ENCODE measurements at regions not wholly inside any gene's neighbourhood (a gene's known extent, or its start where the extent isn't known, plus 50 kb on each side); places are given as distances from the start of the nearest gene placed in this dataset.

- peak in 3 of 4 donors; percentile 39 to 60 (median 54) for DNase-seq (ENCODE audit: low read depth in 4 of 4, low spot score in 3 of 4)
Observed at GRCh38 chr15:70508561-70509281, 254.6 kb downstream of the UACA start.

DNA sequence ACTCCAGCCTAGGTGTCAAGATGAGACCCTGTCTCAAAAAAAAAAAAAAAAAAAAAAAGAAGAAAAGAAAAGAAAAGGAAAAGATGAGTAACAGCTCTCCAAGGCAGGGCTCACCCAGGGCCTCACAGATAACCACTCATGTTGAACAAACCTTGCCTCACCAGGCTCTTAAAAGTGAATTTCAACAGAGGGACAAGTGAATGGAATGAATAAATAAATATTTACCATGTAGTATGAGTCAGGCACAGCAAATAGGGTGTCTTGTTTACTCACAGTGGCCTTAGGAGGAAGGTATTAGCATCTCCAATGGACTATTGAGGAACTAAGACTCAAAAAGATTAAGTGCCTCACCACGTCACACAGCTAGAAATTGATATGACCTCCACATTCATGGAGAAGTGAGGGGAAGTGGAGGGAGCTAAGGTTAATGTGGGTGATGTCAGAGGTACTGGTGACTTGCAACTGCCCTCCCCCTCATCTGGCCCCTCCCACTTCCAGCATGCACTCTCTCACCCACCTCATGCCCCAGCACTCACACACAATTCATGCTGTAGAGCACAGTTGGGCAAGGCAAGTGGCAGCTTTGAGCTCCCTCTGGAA lies 255.5 kb downstream of the UACA start:
- DNase-seq (ENCODE audit: low read depth in 4 of 4, low spot score in 3 of 4): no peak

DNA sequence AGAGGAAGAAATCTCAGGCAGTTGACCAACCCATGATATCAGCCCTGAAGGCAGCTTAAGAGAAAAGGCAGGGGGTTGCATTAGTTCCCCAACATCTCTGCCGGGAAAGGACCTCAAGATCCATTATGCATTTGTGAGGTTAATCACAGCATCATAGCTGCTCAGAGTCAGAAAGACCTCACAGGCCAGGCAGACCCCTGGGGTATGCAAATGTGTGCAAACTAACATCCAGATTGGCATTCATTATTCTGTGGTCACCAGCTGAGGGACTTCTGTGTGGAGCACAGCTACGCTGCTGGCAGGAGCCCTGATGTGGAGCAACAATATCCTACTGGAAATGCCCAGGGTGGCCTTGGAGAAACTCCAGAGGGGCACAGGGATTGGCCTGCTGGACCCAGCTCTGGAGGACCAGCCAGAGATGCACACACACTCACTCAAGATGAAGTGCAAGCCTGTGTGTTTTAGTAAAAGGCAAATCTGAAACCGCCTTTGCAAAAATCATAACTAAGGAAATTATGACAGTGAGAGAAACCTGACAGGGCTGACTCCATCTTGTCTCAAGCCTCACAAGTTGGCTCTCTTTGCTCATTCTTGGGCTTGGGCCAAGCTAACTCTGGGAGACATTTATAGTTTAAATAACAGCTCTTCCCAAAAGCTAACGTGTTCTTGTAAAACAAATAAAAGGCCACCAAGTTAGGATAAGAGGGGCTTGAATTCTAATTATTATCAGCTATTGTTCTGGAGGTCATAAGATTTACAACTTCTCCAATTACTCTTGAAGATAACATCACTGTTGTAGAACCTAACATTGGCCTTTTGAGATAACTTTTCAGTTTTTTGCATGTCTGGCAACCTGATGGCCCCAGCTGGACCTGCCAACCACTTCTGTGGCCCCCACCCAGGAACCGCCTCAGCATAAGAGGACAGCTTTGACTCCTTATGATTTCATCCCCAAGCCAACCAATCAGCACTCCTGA lies 257.1 kb downstream of the UACA start:
- no peak for DNase-seq (ENCODE audit: low read depth in 4 of 4, low spot score in 3 of 4)

DNA sequence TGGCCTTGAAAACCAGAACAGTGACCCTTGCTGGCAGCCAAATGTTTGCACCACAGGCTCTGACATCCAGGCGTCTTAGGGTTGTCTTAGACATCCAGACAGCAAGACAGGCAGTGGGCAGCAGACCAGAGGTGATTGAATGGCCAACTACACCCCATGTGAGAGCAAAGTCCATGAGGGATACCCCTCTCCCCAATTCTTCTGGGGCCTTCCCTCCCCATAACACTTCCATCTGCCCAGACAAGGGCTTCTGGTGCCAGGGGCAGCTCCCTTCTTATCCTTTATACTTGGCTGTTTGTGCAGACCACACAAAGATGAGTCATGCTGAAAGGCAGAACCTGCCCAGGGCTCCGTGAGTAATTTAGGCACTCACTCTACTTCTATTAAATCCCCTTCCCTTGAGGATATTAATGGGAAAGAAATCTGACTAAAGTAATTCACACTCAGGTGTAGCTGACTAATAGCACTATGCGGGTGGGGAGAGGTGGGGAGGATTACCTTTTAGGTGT lies 257.9 kb downstream of the UACA start:
- no peak for DNase-seq (ENCODE audit: low read depth in 4 of 4, low spot score in 3 of 4)

DNA sequence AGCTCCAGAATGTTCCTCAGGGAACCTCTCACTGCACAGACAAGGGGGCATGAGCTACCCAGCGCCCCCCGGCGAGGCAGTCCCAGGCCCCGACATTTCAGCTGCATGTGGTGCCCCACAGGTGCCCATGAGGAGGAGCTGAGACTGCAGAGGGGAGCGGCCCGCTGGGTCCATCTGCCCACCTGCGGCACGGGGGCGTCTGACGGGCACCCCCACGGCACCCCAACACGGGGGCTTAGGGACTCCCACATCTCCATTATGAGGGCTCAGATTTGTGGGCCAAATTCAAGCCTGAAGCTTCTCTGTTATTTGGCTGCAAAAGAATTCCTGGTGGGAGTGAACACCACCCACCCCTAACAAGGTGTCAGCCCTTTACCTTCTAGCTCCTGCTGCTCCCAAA lies 258.4 kb downstream of the UACA start:
- no peak for DNase-seq (ENCODE audit: low read depth in 4 of 4, low spot score in 3 of 4)

DNA sequence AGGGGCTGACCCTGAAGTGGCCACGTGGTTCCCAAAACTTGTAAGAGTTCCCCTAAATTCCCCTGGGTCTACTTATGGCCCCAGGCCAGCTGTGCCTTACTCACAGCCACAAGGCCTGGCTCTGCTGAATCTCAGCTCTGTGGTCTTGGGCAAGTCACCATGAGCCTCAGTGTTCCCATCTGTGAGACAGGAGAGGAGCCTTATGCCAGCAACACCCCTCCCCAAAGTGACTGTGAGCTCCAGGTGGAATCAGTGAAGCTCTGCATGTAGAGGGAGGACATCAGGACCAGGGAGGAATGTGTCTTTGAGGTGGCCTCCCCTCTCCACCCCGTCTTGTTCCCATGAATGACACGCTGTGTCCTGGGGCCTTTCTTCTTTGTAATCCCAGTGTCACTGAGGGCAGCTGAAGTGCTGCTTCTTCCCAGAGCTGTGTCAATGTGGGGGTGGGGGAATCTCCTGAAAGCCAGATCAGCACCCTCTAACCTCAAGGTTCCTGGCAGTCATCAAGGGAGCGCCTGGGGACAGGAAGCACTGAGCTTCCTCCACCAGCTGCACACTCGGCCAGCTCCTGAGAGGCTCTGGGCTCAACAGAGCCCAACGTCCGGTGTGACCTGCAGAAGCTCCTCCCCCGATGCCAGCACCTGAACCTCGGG lies 258.9 kb downstream of the UACA start:
- DNase-seq (ENCODE audit: low read depth in 4 of 4, low spot score in 3 of 4): no peak

DNA sequence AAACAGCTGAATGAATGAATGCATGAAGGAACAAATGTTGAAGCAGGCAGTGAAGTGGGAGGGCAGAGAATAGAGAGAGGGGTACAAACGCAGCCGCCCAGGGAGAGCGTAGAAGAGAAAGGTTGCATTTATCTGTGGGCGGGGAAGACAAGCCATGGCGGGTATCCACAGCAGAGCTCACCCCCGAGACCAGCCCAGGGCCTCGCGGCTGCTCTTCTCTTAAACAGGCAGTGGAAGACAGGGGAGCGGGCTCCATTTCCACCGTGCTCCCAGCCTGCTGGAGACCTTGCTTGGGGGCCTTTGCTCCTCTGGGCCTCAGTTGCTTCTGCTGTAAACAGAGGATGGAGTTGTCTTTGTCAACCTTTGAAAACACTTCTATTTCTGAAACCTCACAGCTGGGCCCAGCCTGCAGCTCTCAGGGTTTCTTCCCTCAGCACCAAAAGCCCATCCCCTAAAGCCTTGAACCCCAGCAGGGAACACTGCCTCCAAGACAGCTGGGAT lies 259.5 kb downstream of the UACA start:
- no peak for DNase-seq (ENCODE audit: low read depth in 4 of 4, low spot score in 3 of 4)

DNA sequence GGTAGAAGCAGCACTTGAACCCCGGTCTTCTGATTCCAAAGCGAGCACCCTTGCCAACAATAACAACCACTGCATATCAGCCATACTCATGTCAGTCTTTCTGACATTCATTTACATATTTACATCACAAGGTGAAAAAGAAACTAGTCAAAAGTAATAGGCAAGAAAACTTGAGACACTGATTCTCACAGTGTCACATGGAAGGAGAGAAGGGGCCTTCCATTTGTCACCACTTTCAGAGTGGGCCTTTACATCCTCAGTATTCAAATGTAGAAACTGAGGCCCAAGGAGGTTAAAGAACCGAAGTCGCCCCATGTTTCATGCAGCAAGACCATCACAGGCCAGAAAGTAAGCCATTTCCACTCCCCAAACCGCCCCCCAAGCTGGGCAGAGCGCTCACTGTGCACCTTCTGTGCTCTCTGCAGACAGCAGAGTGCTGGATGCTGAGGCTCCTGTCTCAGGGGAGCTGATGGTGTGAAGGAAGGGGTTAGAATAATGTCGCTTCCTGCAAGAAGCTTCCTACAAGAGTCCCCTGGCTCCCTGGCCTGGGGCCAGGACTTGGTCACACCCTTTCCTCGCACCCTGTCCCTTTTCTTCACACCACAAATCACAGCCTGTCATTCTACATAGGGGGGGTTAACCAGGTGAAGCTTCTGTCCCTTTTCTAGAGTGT lies 260.1 kb downstream of the UACA start:
- no peak for DNase-seq (ENCODE audit: low read depth in 4 of 4, low spot score in 3 of 4)

GRCh38 chr15:70502529-70502928 lies 260.8 kb downstream of the UACA start:
- DNase-seq (ENCODE audit: low read depth in 4 of 4, low spot score in 3 of 4): no peak

GRCh38 chr15:70501849-70502248 lies 261.5 kb downstream of the UACA start:
- DNase-seq (ENCODE audit: low read depth in 4 of 4, low spot score in 3 of 4): no peak

- DNase-seq (ENCODE audit: low read depth in 4 of 4, low spot score in 3 of 4): no peak
Observed at GRCh38 chr15:70501121-70501727, 262.1 kb downstream of the UACA start.

DNA sequence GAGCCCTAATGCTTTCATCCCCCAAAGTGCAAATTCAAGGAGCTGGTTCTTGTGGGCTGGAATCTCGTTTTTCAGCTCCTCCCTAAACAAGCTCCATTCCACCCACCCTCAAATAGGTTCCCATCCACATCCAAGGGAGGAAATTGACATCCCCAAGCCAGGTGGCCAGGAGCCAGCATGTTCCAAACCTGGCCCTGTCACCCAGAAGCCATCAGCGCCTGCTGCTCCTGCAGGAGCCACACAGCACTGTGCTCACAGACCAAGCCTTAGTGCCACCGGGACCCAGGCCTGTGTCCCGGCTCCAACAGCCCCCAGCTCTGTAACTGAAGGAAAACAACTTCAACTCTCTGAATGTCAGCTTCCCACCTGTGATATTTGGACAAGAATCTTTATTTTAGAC lies 263.6 kb downstream of the UACA start:
- no peak for DNase-seq (ENCODE audit: low read depth in 4 of 4, low spot score in 3 of 4)

- DNase-seq (ENCODE audit: low read depth in 4 of 4, low spot score in 3 of 4): no peak
Observed at GRCh38 chr15:70498096-70498626, 265.2 kb downstream of the UACA start.

- DNase-seq (ENCODE audit: low read depth in 4 of 4, low spot score in 3 of 4): no peak
Observed at GRCh38 chr15:70497661-70498060, 265.7 kb downstream of the UACA start.

DNA sequence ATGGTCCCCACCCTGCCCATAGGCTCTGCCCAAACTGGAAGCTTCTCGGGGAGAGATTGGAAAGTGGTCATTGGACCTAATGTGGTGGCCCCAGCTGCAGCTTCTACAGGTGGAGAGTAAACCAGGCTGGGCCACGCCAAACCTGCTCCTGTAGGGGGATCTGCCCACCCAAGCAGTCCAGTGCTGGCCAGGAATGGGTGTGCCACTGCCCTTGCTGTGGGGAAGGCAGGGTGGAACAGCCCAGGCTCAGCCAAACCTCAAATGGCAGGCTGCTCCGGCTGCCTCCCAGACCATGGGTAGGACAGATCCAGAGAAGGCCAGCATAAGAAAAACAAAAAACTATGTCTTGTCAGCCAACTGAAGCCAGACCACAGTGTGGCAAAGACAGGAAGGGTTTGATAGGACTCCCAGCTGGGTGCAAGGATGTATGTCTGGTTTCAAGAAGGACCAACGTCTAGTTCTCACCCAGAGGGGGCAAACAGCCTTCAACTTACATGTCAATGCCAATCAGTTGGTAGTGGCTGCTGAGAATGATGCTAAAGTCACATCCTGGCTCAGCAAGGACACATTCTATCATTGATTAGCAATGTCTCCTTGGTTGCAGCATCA lies 267.3 kb downstream of the UACA start:
- no peak for DNase-seq (ENCODE audit: low read depth in 4 of 4, low spot score in 3 of 4)

DNA sequence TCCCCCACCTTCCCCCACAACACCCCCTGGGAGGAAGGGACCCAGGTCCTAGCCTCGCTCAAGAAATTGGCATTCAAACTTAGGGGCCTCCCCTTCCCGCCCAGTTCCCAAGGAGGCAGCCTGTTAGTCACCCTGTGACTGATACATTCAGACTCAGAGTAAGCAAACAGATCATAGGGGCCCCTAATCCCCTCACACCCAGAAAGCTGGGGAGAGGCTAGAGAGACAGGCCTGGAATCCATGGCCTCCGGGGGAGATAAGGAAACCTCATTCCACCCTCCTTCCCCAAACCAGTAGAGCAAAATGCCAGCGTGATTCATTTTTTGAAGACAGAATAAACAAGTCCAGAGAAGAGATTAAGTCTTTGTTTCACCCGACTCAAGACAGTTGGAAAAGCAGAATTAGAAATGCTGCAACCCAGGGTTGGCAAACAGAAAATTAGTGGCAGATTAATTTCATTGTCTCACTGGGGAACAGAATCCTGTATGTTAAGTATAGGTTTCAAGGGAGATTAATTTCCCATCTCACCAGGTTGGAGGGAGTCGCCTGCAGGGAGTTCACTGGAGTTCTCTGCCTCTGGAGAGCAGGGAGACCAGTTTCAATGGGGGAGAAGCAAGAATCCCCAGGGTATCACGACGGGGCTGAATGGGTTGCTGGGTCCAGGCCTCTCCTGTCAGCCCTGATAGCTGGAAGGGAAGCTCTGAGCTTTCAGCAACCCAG lies 268.3 kb downstream of the UACA start:
- no peak for DNase-seq (ENCODE audit: low read depth in 4 of 4, low spot score in 3 of 4)

- no peak for DNase-seq (ENCODE audit: low read depth in 4 of 4, low spot score in 3 of 4)
Observed at GRCh38 chr15:70494517-70494851, 268.9 kb downstream of the UACA start.

DNA sequence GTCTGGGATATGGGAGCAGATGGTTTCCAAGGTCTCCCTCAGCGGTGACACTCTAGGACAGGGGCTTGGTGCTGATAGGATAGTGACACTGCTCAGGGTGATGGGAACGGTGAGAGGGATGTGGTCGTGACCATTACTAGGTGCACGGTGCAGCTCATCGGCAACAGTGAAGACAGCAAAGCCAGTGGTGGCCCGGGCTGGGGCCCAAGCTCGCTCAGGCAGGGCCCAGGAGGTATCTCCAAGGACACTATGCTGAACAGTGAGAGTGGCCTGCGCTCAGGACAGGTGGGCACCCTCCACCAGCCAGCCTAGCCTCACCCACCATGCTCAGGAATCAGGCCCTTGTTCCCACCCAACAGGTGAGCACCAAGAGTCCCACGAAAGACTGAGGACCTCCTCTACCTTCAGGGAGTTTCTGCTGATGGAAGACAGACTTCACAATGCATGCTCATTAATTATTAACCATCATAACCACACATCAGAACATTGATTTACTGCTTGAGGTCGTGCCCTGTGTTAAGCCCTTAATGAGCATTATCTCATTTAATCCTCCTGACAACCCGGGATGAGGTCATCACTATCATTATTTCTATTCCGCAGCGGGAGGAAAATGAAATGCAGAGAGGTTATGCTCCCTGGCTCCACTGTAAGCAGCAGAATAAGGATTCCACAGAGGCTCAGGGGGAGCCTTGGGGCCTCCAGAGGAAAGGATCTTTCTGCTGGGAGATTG lies 269.4 kb downstream of the UACA start:
- DNase-seq (ENCODE audit: low read depth in 4 of 4, low spot score in 3 of 4): no peak

Data from right renal pelvis (tissue), 4 donors.